Liver (tissue), 8 donors: ENCODE measurements at regions not wholly inside any gene's neighbourhood (a gene's known extent, or its start where the extent isn't known, plus 50 kb on each side); places are given as distances from the start of the nearest gene placed in this dataset.

ENCODE experiments used
- DNase-seq: peaks from one replicate; pipeline ENCODE4 v3.0.0-alpha.2; 2017; ENCODE audit warnings: low spot score
- H3K27ac ChIP-seq, 2 donors: one replicate each; pipeline ENCODE4 v1.7.0; 2013; ENCODE audit warnings: inconsistent platforms in 2 of 2, low read length in 2 of 2, control low read depth in 1 of 2, low read depth in 1 of 2, mild to moderate bottlenecking in 1 of 2
- H3K27me3 ChIP-seq, 4 donors: one replicate each; pipeline versions ENCODE4 v1.6.1 to v1.7.0; 2013; ENCODE audit warnings: low read length in 3 of 4, inconsistent platforms in 1 of 4, mild to moderate bottlenecking in 1 of 4, moderate library complexity in 1 of 4; ENCODE audit not compliant: control insufficient read depth in 4 of 4, insufficient read depth in 4 of 4
- H3K36me3 ChIP-seq, 4 donors: one replicate each; pipeline versions ENCODE4 v1.6.1 to v1.7.0; 2013; ENCODE audit warnings: low read length in 3 of 4, mild to moderate bottlenecking in 3 of 4, low read depth in 1 of 4, moderate library complexity in 1 of 4; ENCODE audit not compliant: control insufficient read depth in 4 of 4, insufficient read depth in 3 of 4
- H3K4me1 ChIP-seq, 4 donors: one replicate each; pipeline versions ENCODE4 v1.6.1 to v1.7.0; 2013; ENCODE audit warnings: low read length in 3 of 4, mild to moderate bottlenecking in 3 of 4, moderate library complexity in 1 of 4; ENCODE audit not compliant: control insufficient read depth in 4 of 4, insufficient read depth in 4 of 4
- H3K4me3 ChIP-seq, 3 donors: one replicate each; pipeline versions ENCODE4 v1.6.1 to v1.7.0; 2013; ENCODE audit warnings: low read length in 3 of 3, control low read depth in 1 of 3, low read depth in 1 of 3, mild to moderate bottlenecking in 1 of 3
- H3K9ac ChIP-seq, 2 donors: one replicate each; pipeline ENCODE4 v1.7.0; 2013; ENCODE audit warnings: low read length in 2 of 2, mild to moderate bottlenecking in 2 of 2, moderate library complexity in 2 of 2, control low read depth in 1 of 2, low read depth in 1 of 2
- H3K9me3 ChIP-seq, 4 donors: one replicate each; pipeline versions ENCODE4 v1.6.1 to v1.7.0; 2013; ENCODE audit warnings: low read length in 3 of 4; ENCODE audit not compliant: control insufficient read depth in 4 of 4
- ATF3 ChIP-seq: IDR thresholded peaks from 2 replicates; pipeline ENCODE4 v1.6.1; 2016; ENCODE audit warnings: antibody characterized with exemption
- CTCF ChIP-seq: fragments of 150-350 bp; IDR thresholded peaks from 2 replicates; pipeline ENCODE4 v1.5.1; 2017; ENCODE audit warnings: improper control_type of control experiment, low read depth, low read length; ENCODE audit not compliant: missing input control
- FOXA2 ChIP-seq: IDR thresholded peaks from 2 replicates; pipeline ENCODE4 v1.6.1; 2016; ENCODE audit warnings: antibody characterized with exemption
- GABPA ChIP-seq, 2 donors: IDR thresholded peaks in 1 of 2; conservative IDR thresholded peaks in 1 of 2; 2 replicates each; pipeline ENCODE4 v1.6.1; 2016; ENCODE audit warnings: antibody characterized with exemption in 2 of 2, mild to moderate bottlenecking in 1 of 2, moderate library complexity in 1 of 2
- HNF4A ChIP-seq, 2 donors: conservative IDR thresholded peaks; 2 replicates each; pipeline ENCODE4 v1.6.1; 2016; ENCODE audit warnings: antibody characterized with exemption in 2 of 2, mild to moderate bottlenecking in 2 of 2
- HNF4G ChIP-seq: IDR thresholded peaks from 2 replicates; pipeline ENCODE4 v1.6.1; 2016; ENCODE audit warnings: antibody characterized with exemption
- JUND ChIP-seq, 2 donors: IDR thresholded peaks; 2 replicates each; pipeline ENCODE4 v1.6.1; 2016; ENCODE audit warnings: antibody characterized with exemption in 2 of 2
- MAX ChIP-seq: IDR thresholded peaks from 2 replicates; pipeline ENCODE4 v1.6.1; 2016; ENCODE audit warnings: antibody characterized with exemption
- RAD21 ChIP-seq, 2 donors: IDR thresholded peaks; 2 replicates each; pipeline ENCODE4 v1.6.1; 2016; ENCODE audit warnings: antibody characterized with exemption in 2 of 2, mild to moderate bottlenecking in 2 of 2
- REST ChIP-seq: IDR thresholded peaks from 2 replicates; pipeline ENCODE4 v1.6.1; 2016; ENCODE audit warnings: antibody characterized with exemption, mild to moderate bottlenecking
- RXRA ChIP-seq, 2 donors: IDR thresholded peaks; 2 replicates each; pipeline ENCODE4 v1.6.1; 2017 to 2018; ENCODE audit warnings: antibody characterized with exemption in 2 of 2, mild to moderate bottlenecking in 1 of 2
- SP1 ChIP-seq: IDR thresholded peaks from 2 replicates; pipeline ENCODE4 v1.6.1; 2018; ENCODE audit warnings: antibody characterized with exemption, mild to moderate bottlenecking
- TAF1 ChIP-seq: conservative IDR thresholded peaks from 2 replicates; pipeline ENCODE4 v1.6.1; 2016; ENCODE audit warnings: antibody characterized with exemption, mild to moderate bottlenecking
- YY1 ChIP-seq: IDR thresholded peaks from 2 replicates; pipeline ENCODE4 v1.6.1; 2016; ENCODE audit warnings: antibody characterized with exemption, mild to moderate bottlenecking
- ZBTB33 ChIP-seq: IDR thresholded peaks from 2 replicates; pipeline ENCODE4 v1.6.1; 2016; ENCODE audit warnings: antibody characterized with exemption
- WGBS: extraction: QIAGEN DNeasy Blood & Tissue Kit; methylation state at CpG from one replicate; pipeline ENCODE4 v1.1.7; 2013; 5-methylcytosine and 5-hydroxymethylcytosine counted together
- donor health status: healthy.
- donor health status: healthy.
- donor health status: healthy.
- donor health status: healthy.
- donor health status: healthy.

GRCh38 chr5:175220549-175220948 is 223.4 kb downstream of the DRD1 start (continued):
- TF ChIP-seq TAF1 = no peak
- no peak for TF ChIP-seq HNF4A (conservative IDR thresholded peaks at IDR 0.05)
- no peak for TF ChIP-seq YY1
- TF ChIP-seq MAX = no peak
- TF ChIP-seq HNF4G = no peak

- H3K4me1 ChIP-seq = no peaks in the 10 kb centered on the region
- no peak for DNase-seq
- H3K4me3 ChIP-seq = no peak overlapping the region
- no peak for TF ChIP-seq GABPA (IDR thresholded peaks at IDR 0.05 in 1 of 2, conservative IDR thresholded peaks at IDR 0.05 in 1 of 2)
- TF ChIP-seq SP1 = no peak
- TF ChIP-seq ZBTB33 = no peak
- no peak for TF ChIP-seq FOXA2
- TF ChIP-seq RAD21 (IDR thresholded peaks at IDR 0.05) = no peak
- TF ChIP-seq HNF4G = no peak
- TF ChIP-seq RXRA (IDR thresholded peaks at IDR 0.05) = no peak
- TF ChIP-seq ATF3 = no peak
- TF ChIP-seq TAF1 = no peak
- TF ChIP-seq CTCF = no peak
- no peak for TF ChIP-seq REST
- H3K27ac ChIP-seq = no peak overlapping the region
- 46% methylated on average over 2 of the region's 2 CpGs for WGBS
- no peak overlapping the region for H3K9ac ChIP-seq
- H3K27me3 ChIP-seq = no peaks in the 10 kb centered on the region
- no peaks in the 10 kb centered on the region for H3K9me3 ChIP-seq
- H3K36me3 ChIP-seq = no peaks in the 10 kb centered on the region
Measured at GRCh38 chr5:175219366-175219765, 224.6 kb downstream of the DRD1 start.

- no peak for DNase-seq
- Histone ChIP-seq H3K4me1 (no peaks in the 10 kb centered on the region), H3K36me3 (no peaks in the 10 kb centered on the region), H3K9me3 (no peaks in the 10 kb centered on the region), H3K27me3 (no peaks in the 10 kb centered on the region), H3K4me3 (no peak overlapping the region), H3K9ac (no peak overlapping the region), H3K27ac (no peak overlapping the region)
- TF ChIP-seq CTCF (no peak), GABPA (IDR thresholded peaks at IDR 0.05 in 1 of 2, conservative IDR thresholded peaks at IDR 0.05 in 1 of 2) (no peak), ZBTB33 (no peak), HNF4A (conservative IDR thresholded peaks at IDR 0.05) (no peak), YY1 (no peak), SP1 (no peak), JUND (IDR thresholded peaks at IDR 0.05) (no peak)
- 83% methylated on average over 6 of the region's 6 CpGs for WGBS
Measured at GRCh38 chr5:175216991-175217390, 227.0 kb downstream of the DRD1 start.
